Neural cell (in vitro differentiated cells): ENCODE measurements at regions not wholly inside any gene's neighbourhood (a gene's known extent, or its start where the extent isn't known, plus 50 kb on each side); places are given as distances from the start of the nearest gene placed in this dataset.

Experiments used
- H2AFZ ChIP-seq: fragments of 200-600, 300-800 bp; sonication (generic), shearing (Covaris generic); 2 replicates; pipeline ENCODE4 v1.6.0; 2014; ENCODE audit warnings: low read depth, mild to moderate bottlenecking, antibody characterized with exemption, low read length, moderate library complexity
- H3F3A ChIP-seq: fragments of 200-600 bp; shearing (Covaris generic); 2 replicates; pipeline ENCODE4 v1.6.1; 2016; ENCODE audit warnings: mild to moderate bottlenecking, moderate library complexity, mixed read lengths, antibody characterized with exemption, low read length; ENCODE audit not compliant: insufficient read depth, poor library complexity, severe bottlenecking
- H3K27ac ChIP-seq: fragments of 200-600, 300-800 bp; sonication (generic), shearing (Covaris generic); 2 replicates; pipeline ENCODE4 v1.5.1; 2014; ENCODE audit warnings: mild to moderate bottlenecking, low read length, moderate library complexity
- H3K27me3 ChIP-seq: fragments of 300-800, 200-600 bp; sonication (generic), shearing (Covaris generic); 2 replicates; pipeline ENCODE4 v1.6.0; 2014; ENCODE audit warnings: mild to moderate bottlenecking, low read depth, low read length, moderate library complexity; ENCODE audit not compliant: insufficient read depth
- H3K36me3 ChIP-seq: fragments of 300-800, 200-600 bp; sonication (generic), shearing (Covaris generic); 2 replicates; pipeline ENCODE4 v1.5.1; 2014; ENCODE audit warnings: mild to moderate bottlenecking, antibody characterized with exemption, low read length, moderate library complexity; ENCODE audit not compliant: insufficient read depth
- H3K4me2 ChIP-seq: fragments of 300-800, 200-600 bp; sonication (generic), shearing (Covaris generic); 2 replicates; pipeline ENCODE4 v1.6.0; 2014; ENCODE audit warnings: mild to moderate bottlenecking, low read length
- H3K4me3 ChIP-seq: fragments of 300-800, 200-600 bp; sonication (generic), shearing (Covaris generic); 2 replicates; pipeline ENCODE4 v1.5.1; 2014; ENCODE audit warnings: mild to moderate bottlenecking, low read length, moderate library complexity
- H3K79me2 ChIP-seq: fragments of 200-600 bp; shearing (Covaris generic); replicated peaks from 2 replicates; pipeline ENCODE4 v1.6.0; 2014; ENCODE audit warnings: mild to moderate bottlenecking, low read length, moderate library complexity; ENCODE audit not compliant: insufficient read depth
- H3K9ac ChIP-seq: fragments of 300-800, 200-600 bp; sonication (generic), shearing (Covaris generic); 2 replicates; pipeline ENCODE4 v1.6.1; 2016; ENCODE audit warnings: mild to moderate bottlenecking, low read length, mixed read lengths
- H3K9me2 ChIP-seq: fragments of 200-600 bp; shearing (Covaris generic); 2 replicates; pipeline ENCODE4 v1.6.1; 2016; ENCODE audit warnings: mild to moderate bottlenecking, low read length, mixed read lengths; ENCODE audit not compliant: insufficient read depth
- H3K9me3 ChIP-seq: fragments of 200-600, 300-800 bp; sonication (generic), shearing (Covaris generic); 2 replicates; pipeline ENCODE4 v1.6.1; 2016; ENCODE audit warnings: mild to moderate bottlenecking, mixed run types, low read length, moderate library complexity, mixed read lengths
- H4K20me1 ChIP-seq: fragments of 200-600 bp; shearing (Covaris generic); 2 replicates; pipeline ENCODE4 v1.6.1; 2016; ENCODE audit warnings: mild to moderate bottlenecking, mixed run types; ENCODE audit not compliant: insufficient read depth
- EP300 ChIP-seq: fragments of 450-650 bp; conservative IDR thresholded peaks from 2 replicates; pipeline ENCODE4 v1.6.1; 2014; ENCODE audit warnings: antibody characterized with exemption, mild to moderate bottlenecking, moderate library complexity; ENCODE audit not compliant: poor library complexity, severe bottlenecking
- EZH2 ChIP-seq: fragments of 200-600, 300-800 bp; shearing (Covaris generic), sonication (generic); IDR thresholded peaks from 2 replicates; pipeline ENCODE4 v1.6.1; 2014; ENCODE audit warnings: antibody characterized with exemption, low read length, borderline replicate concordance, mild to moderate bottlenecking; ENCODE audit not compliant: insufficient read depth, poor library complexity, severe bottlenecking
- MXI1 ChIP-seq: fragments of 450-650 bp; conservative IDR thresholded peaks from 2 replicates; pipeline ENCODE4 v1.6.1; 2014; ENCODE audit warnings: antibody characterized with exemption, mild to moderate bottlenecking; ENCODE audit not compliant: poor library complexity, severe bottlenecking
- POLR2AphosphoS5 ChIP-seq: IDR thresholded peaks from 2 replicates; pipeline ENCODE4 v1.6.1; 2012
- RAD21 ChIP-seq: fragments of 450-650 bp; conservative IDR thresholded peaks from 2 replicates; pipeline ENCODE4 v1.6.1; 2014; ENCODE audit warnings: antibody characterized with exemption, mild to moderate bottlenecking, moderate library complexity
- REST ChIP-seq: IDR thresholded peaks from 2 replicates; pipeline ENCODE4 v1.6.1; 2012; ENCODE audit warnings: borderline replicate concordance
- SMC3 ChIP-seq: fragments of 450-650 bp; conservative IDR thresholded peaks from 2 replicates; pipeline ENCODE4 v1.6.1; 2014; ENCODE audit warnings: antibody characterized with exemption, mild to moderate bottlenecking, moderate library complexity; ENCODE audit not compliant: poor library complexity
- TAF1 ChIP-seq: IDR thresholded peaks from 2 replicates; pipeline ENCODE4 v1.6.1; 2012; ENCODE audit warnings: low read depth
- TF ChIP-seq, protein P1 (sequence below): fragments of 450-650 bp; IDR thresholded peaks from 2 replicates; pipeline ENCODE4 v1.5.1; 2014; ENCODE audit warnings: antibody characterized with exemption, mild to moderate bottlenecking, moderate library complexity; ENCODE audit not compliant: poor library complexity, severe bottlenecking

DNA sequence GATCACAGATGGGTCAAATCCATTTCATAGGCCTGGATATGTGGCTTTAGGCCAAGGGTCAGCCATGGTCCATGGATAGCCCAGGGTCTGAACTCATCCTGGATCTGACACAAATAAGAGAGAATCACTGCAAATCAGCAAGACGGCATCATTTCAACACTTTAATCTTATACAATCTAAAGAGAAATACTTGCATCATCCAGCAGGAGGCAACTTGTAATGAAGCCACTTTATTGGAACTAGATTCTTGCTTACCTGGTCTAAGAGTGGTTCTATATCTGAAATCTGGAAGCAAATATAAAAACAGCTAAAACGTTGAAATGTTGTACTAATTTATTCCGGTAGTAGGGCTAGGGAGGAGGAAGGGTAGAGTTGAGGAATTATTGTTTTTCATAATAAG, 870.1 kb downstream of the JRKL start:
- H3K4me2 ChIP-seq, result no peak overlapping the region
- H3K27me3 ChIP-seq, result no peaks in the 10 kb centered on the region
- no peak overlapping the region for H3K27ac ChIP-seq
- H2AFZ ChIP-seq, result no peak overlapping the region
- H3K4me3 ChIP-seq, result no peak overlapping the region
- H4K20me1 ChIP-seq, result no peaks in the 10 kb centered on the region
- no peaks in the 10 kb centered on the region for H3K36me3 ChIP-seq
- no peaks in the 10 kb centered on the region for H3F3A ChIP-seq
- no peak for TF ChIP-seq TAF1
- TF ChIP-seq MXI1, result no peak
- no peak for TF ChIP-seq POLR2AphosphoS5
- no peak for TF ChIP-seq SMC3
- no peak for TF ChIP-seq RAD21
- no peak for TF ChIP-seq EZH2
- TF ChIP-seq REST, result no peak
- TF ChIP-seq EP300, result no peak
- TF ChIP-seq, protein P1, sequence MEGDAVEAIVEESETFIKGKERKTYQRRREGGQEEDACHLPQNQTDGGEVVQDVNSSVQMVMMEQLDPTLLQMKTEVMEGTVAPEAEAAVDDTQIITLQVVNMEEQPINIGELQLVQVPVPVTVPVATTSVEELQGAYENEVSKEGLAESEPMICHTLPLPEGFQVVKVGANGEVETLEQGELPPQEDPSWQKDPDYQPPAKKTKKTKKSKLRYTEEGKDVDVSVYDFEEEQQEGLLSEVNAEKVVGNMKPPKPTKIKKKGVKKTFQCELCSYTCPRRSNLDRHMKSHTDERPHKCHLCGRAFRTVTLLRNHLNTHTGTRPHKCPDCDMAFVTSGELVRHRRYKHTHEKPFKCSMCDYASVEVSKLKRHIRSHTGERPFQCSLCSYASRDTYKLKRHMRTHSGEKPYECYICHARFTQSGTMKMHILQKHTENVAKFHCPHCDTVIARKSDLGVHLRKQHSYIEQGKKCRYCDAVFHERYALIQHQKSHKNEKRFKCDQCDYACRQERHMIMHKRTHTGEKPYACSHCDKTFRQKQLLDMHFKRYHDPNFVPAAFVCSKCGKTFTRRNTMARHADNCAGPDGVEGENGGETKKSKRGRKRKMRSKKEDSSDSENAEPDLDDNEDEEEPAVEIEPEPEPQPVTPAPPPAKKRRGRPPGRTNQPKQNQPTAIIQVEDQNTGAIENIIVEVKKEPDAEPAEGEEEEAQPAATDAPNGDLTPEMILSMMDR, result no peak
- no peaks in the 10 kb centered on the region for H3K9me3 ChIP-seq
- H3K79me2 ChIP-seq, result no peaks in the 10 kb centered on the region
- H3K9ac ChIP-seq, result no peak overlapping the region
- no peaks in the 10 kb centered on the region for H3K9me2 ChIP-seq

DNA sequence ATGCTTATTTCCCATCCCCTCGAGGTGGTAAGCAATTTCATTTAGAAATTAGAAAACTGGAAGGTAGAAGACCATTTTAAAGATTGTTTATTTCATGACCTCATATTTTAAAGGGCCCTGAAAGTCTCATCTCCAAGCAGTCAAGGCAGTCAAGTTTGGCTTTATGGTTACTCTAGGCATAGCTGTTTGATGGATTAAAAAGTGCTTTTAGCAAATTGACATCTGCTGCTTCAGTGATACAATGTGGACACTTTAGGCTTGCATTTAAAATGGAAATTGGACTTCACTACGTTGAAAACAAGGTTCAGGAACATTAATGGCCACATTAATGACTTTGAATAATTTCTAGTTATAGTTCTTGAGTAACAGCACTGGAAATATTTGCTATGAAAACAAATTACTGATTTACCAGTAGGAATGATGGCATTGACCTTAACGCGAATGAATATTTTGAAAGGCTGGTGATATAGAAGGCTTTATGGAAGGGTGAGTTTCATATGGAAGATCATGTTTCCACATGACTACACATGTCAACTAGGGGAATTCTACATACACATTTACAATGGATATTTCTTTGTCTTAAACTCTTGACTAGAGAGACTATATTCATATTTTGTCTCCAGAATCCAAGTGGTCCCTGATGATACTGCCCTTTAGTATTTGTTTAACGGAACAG, 873.5 kb downstream of the JRKL start:
- H3K9ac ChIP-seq, result no peak overlapping the region
- no peak overlapping the region for H3K4me3 ChIP-seq
- H3K36me3 ChIP-seq, result no peaks in the 10 kb centered on the region
- no peaks in the 10 kb centered on the region for H3K79me2 ChIP-seq
- no peaks in the 10 kb centered on the region for H3K9me2 ChIP-seq
- H3F3A ChIP-seq, result no peaks in the 10 kb centered on the region
- no peaks in the 10 kb centered on the region for H4K20me1 ChIP-seq
- H3K27ac ChIP-seq, result no peak overlapping the region
- no peak overlapping the region for H2AFZ ChIP-seq
- no peak overlapping the region for H3K4me2 ChIP-seq
- no peaks in the 10 kb centered on the region for H3K27me3 ChIP-seq
- no peak for TF ChIP-seq POLR2AphosphoS5
- no peaks in the 10 kb centered on the region for H3K9me3 ChIP-seq
